ENCODE measurements at regions not wholly inside any gene's neighbourhood (a gene's known extent, or its start where the extent isn't known, plus 50 kb on each side); places are given as distances from the start of the nearest gene placed in this dataset.

DNA sequence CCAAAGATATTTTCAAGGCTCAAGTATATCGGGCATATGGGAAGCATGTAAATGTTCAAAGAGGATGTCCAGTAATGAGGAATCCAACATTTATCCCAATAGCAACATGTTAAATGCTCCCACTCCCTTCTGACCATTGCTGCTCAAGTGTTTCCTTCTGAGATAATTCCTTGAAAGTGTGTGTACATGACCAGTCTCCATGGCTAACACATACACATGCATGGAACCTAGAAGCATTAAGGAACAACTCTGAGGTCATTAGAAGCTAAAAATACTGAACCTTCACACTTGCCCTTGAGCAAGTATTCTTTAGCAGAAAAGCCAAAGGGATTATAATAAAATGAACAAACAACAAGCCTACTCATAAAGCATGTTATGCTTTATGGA, 433.8 kb upstream of the TCF4 start:
- H3K27me3 ChIP-seq (ENCODE audit: control insufficient read depth, insufficient read depth, low read length) = no peaks in the 10 kb centered on the region
- no peak for DNase-seq (ENCODE audit: low read depth, low spot score)
- no peak overlapping the region for H3K27ac ChIP-seq (ENCODE audit: low read depth, low read length)
- H3K9me3 ChIP-seq (ENCODE audit: control insufficient read depth, insufficient read depth, low read length) = no peaks in the 10 kb centered on the region
- H3K4me3 ChIP-seq (ENCODE audit: low read depth, low read length) = no peak overlapping the region
- POLR2A ChIA-PET = no interaction called here
- CTCF ChIA-PET = no interaction called here
- TF ChIP-seq, protein P1, sequence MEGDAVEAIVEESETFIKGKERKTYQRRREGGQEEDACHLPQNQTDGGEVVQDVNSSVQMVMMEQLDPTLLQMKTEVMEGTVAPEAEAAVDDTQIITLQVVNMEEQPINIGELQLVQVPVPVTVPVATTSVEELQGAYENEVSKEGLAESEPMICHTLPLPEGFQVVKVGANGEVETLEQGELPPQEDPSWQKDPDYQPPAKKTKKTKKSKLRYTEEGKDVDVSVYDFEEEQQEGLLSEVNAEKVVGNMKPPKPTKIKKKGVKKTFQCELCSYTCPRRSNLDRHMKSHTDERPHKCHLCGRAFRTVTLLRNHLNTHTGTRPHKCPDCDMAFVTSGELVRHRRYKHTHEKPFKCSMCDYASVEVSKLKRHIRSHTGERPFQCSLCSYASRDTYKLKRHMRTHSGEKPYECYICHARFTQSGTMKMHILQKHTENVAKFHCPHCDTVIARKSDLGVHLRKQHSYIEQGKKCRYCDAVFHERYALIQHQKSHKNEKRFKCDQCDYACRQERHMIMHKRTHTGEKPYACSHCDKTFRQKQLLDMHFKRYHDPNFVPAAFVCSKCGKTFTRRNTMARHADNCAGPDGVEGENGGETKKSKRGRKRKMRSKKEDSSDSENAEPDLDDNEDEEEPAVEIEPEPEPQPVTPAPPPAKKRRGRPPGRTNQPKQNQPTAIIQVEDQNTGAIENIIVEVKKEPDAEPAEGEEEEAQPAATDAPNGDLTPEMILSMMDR (IDR thresholded peaks at IDR 0.05; ENCODE audit: low read depth, low read length) = no peak

DNA sequence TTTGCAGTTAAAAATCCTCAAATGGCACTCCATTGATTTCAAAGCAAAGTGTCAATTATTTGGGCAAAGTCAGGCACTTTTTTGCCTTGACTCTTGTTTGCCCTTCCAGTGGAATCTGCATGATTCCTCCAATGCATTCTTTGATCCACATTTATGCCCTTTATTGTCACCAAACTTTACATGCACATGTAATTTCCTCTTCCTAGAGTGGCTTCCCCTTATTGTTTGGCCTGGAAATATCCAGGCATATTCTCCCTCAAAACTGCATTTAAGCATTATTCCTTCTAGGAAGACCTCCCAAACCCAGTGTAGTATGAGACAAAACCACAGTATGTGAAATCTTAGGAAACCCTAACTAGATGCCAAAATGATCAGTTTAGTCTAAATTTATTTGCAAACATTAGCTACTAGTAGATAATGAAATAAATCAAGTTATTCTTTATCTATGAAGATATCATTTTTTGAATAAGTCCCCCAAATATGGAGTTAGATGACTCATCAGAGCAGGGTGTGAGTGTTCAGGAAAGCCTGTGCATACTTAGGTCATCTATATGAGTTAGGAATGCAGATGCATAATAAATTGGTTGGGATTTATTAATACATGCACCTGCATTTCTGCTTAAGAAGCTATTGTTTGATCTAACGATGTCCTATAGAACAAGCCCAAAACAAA, 433.3 kb upstream of the TCF4 start:
- TF ChIP-seq, protein P1 (IDR thresholded peaks at IDR 0.05; ENCODE audit: low read depth, low read length) = no peak
- CTCF ChIA-PET = no interaction called here
- Histone ChIP-seq H3K4me3 (ENCODE audit: low read depth, low read length) (no peak overlapping the region), H3K9me3 (ENCODE audit: control insufficient read depth, insufficient read depth, low read length) (no peaks in the 10 kb centered on the region), H3K27me3 (ENCODE audit: control insufficient read depth, insufficient read depth, low read length) (no peaks in the 10 kb centered on the region), H3K27ac (ENCODE audit: low read depth, low read length) (no peak overlapping the region)
- POLR2A ChIA-PET = no interaction called here
- DNase-seq (ENCODE audit: low read depth, low spot score) = no peak

DNA sequence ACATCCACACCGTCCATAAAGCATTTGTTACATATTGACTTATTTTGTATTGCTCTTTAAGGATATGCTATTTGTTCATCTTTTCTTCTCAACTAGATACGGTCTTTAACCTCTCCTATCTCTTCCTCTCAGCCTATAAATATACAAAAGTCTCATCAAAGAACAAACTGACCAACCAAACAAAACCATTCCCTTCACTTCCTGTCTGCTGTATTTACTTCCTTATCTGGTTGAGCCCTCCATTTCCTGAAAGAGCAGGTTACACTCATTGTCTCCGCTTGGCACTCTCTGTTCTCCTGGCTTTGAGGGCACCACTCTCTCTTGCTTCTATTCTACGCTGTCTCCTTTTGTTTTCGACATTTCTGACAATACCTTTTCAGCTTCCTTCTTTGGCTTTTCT, 431.9 kb upstream of the TCF4 start:
- POLR2A ChIA-PET = no interaction called here

DNA sequence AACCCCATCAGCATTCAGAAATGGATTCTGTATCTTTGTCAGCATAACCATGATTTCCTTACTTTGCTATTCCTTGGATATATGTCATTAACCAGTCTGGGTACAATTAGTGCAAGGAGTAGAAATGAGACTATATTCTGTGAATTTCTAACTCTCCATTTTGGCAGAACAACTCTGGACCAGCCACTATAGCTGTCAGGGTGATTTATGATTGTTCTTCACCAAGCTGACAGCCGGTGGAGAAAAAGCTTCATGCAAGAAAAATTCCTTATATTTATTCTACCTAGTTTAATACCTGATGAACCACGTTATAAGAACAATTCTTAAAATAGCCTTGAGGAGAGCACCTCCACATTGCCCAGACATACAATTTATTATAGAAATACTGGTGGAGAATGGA, 431.2 kb upstream of the TCF4 start:
- Histone ChIP-seq H3K27me3 (ENCODE audit: control insufficient read depth, insufficient read depth, low read length) (no peaks in the 10 kb centered on the region), H3K27ac (ENCODE audit: low read depth, low read length) (no peak overlapping the region), H3K4me3 (ENCODE audit: low read depth, low read length) (no peak overlapping the region), H3K9me3 (ENCODE audit: control insufficient read depth, insufficient read depth, low read length) (no peaks in the 10 kb centered on the region)
- DNase-seq (ENCODE audit: low read depth, low spot score) = no peak
- TF ChIP-seq, protein P1 (IDR thresholded peaks at IDR 0.05; ENCODE audit: low read depth, low read length) = no peak
- ChIA-PET POLR2A (no interaction called here), CTCF (no interaction called here)

More for the DNA sequence above, 431.9 kb upstream of the TCF4 start:
- DNase-seq (ENCODE audit: low read depth, low spot score) = no peak
- CTCF ChIA-PET = no interaction called here
- Histone ChIP-seq H3K27me3 (ENCODE audit: control insufficient read depth, insufficient read depth, low read length) (no peaks in the 10 kb centered on the region), H3K4me3 (ENCODE audit: low read depth, low read length) (no peak overlapping the region), H3K27ac (ENCODE audit: low read depth, low read length) (no peak overlapping the region), H3K9me3 (ENCODE audit: control insufficient read depth, insufficient read depth, low read length) (no peaks in the 10 kb centered on the region)
- TF ChIP-seq, protein P1 (IDR thresholded peaks at IDR 0.05; ENCODE audit: low read depth, low read length) = no peak

DNA sequence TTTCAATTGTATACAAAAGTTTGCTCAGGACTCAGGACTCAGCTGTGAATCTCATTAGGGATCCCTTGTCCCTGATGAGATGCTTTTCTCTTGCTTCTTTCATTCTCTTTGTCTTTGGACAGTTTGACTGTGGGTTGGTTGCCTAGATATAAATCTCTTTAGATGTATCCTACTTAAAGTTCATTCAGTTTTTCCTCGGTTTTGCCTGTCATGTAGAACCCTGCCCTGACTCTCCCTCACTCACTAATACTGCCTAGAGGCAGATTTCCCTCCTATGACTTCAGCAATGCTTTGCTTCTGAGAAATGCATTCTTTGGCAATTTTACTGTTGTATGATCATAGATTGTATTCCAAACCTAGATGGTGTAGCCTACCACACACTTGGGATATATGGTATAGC, 421.4 kb upstream of the TCF4 start:
- DNase-seq (ENCODE audit: low read depth, low spot score) = no peak

More for the DNA sequence above, 421.4 kb upstream of the TCF4 start:
- CTCF ChIA-PET = no interaction called here
- no peak overlapping the region for H3K27ac ChIP-seq (ENCODE audit: low read depth, low read length)
- no peaks in the 10 kb centered on the region for H3K9me3 ChIP-seq (ENCODE audit: control insufficient read depth, insufficient read depth, low read length)
- H3K4me3 ChIP-seq (ENCODE audit: low read depth, low read length) = no peak overlapping the region
- TF ChIP-seq, protein P1 (IDR thresholded peaks at IDR 0.05; ENCODE audit: low read depth, low read length) = no peak
- no peaks in the 10 kb centered on the region for H3K27me3 ChIP-seq (ENCODE audit: control insufficient read depth, insufficient read depth, low read length)
- POLR2A ChIA-PET = no interaction called here

Measured in AG04450 (cell line).